GM12872 (cell line): ENCODE measurements at regions not wholly inside any gene's neighbourhood (a gene's known extent, or its start where the extent isn't known, plus 50 kb on each side); places are given as distances from the start of the nearest gene placed in this dataset.

ENCODE experiments used
- TF ChIP-seq, protein P1 (sequence below): IDR thresholded peaks from 3 replicates; pipeline ENCODE4 v1.5.1; 2011; ENCODE audit warnings: low read depth, mild to moderate bottlenecking, low read length, moderate library complexity; ENCODE audit not compliant: insufficient read depth

- TF ChIP-seq, protein P1, sequence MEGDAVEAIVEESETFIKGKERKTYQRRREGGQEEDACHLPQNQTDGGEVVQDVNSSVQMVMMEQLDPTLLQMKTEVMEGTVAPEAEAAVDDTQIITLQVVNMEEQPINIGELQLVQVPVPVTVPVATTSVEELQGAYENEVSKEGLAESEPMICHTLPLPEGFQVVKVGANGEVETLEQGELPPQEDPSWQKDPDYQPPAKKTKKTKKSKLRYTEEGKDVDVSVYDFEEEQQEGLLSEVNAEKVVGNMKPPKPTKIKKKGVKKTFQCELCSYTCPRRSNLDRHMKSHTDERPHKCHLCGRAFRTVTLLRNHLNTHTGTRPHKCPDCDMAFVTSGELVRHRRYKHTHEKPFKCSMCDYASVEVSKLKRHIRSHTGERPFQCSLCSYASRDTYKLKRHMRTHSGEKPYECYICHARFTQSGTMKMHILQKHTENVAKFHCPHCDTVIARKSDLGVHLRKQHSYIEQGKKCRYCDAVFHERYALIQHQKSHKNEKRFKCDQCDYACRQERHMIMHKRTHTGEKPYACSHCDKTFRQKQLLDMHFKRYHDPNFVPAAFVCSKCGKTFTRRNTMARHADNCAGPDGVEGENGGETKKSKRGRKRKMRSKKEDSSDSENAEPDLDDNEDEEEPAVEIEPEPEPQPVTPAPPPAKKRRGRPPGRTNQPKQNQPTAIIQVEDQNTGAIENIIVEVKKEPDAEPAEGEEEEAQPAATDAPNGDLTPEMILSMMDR = no peak
Measured at GRCh38 chr6:12586721-12587480, 129.7 kb upstream of the PHACTR1 start.

DNA sequence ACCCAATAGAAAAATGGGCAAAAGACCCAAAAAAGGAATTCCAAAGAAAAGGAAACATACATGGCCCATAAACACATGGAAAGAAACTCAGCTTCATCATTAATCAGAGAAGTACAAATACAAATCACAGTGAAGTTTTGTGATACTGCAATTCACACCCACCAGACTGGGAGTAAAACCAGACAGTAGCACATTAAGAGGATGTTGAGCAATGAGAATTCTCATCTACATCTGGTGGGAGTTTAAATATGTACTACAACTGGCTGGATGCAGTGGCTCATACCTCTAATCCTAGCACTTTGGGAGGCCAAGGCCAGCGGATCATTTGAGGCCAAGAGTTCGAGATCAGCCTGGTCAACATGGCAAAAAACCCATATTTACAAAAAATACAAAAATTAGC, 125.7 kb upstream of the PHACTR1 start:
- TF ChIP-seq, protein P1 = no peak

- TF ChIP-seq, protein P1 = no peak
Measured at GRCh38 chr6:12592634-12593033, 123.9 kb upstream of the PHACTR1 start.

GRCh38 chr6:12593771-12594529, 122.6 kb upstream of the PHACTR1 start:
- TF ChIP-seq, protein P1 = no peak

DNA sequence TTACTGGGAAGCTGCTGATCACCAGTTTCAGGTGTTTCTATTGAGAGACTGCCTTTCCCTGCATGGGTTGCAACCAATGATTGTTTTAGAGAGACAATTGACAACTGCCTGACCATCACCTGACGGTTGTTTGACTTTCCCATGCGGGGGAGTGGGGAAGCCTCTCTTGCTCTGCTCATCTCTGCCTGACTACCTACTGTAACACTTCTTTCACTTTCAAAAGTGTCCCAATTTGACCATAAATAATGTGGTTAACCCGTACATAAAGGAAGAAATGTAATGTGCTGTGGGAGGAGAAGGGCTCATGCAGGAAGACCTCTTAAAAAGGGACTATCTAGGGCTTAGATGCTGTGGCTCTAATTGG, 122.1 kb upstream of the PHACTR1 start:
- TF ChIP-seq, protein P1 = no peak

GRCh38 chr6:12595161-12595811, 121.3 kb upstream of the PHACTR1 start:
- TF ChIP-seq, protein P1 = no peak

DNA sequence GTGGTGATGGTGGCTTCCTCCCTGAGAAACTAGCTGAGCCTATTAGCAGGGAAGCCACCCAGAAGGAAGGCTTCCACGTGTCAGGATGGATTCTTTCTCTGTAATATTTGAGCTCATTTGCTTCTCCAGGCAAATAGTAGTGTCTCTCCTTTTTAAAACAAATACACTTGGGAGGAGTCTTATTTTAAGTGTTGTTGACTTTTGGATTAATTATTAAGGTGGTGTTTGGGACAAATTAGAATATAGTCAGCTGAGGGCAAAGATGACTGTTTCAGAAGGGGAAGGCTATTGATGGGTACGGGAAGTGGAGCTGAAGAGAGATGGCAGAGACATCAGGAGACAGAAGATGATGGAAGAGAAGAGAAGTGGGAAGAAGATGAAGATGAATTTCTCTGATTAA, 119.8 kb upstream of the PHACTR1 start:
- TF ChIP-seq, protein P1 = no peak
